ENCODE measurements at regions not wholly inside any gene's neighbourhood (a gene's known extent, or its start where the extent isn't known, plus 50 kb on each side); places are given as distances from the start of the nearest gene placed in this dataset.

DNA sequence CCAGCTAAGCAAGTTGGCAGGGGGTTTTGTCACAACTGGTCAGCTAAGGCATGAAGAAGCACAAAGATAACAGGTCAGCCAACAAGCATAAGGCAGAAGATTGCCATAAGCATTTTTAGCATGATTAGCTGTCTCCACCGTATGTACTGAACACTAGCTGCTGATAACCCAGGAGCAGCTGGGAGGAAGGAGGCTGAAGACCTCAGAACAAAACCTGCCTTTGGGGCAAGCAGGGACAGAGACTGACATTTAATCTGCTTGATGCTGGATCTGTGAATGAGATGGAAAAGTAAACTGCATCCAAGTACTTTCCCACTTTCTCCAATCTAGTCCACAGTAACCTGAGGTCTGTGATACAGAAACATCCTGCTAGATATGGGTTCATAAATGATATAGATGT lies 353.0 kb upstream of the MAP3K7 start:
- TF ChIP-seq NR2F2 (IDR thresholded peaks at IDR 0.05) (no peak), TAF1 (conservative IDR thresholded peaks at IDR 0.05) (no peak), SP1 (IDR thresholded peaks at IDR 0.05) (no peak), RXRA (IDR thresholded peaks at IDR 0.05) (no peak), HNF4A (conservative IDR thresholded peaks at IDR 0.05) (no peak), GABPA (IDR thresholded peaks at IDR 0.05 in 1 of 2, conservative IDR thresholded peaks at IDR 0.05 in 1 of 2) (no peak), HNF4G (IDR thresholded peaks at IDR 0.05) (no peak), JUND (IDR thresholded peaks at IDR 0.05) (no peak), EGR1 (IDR thresholded peaks at IDR 0.05; ENCODE audit: low read depth in 2 of 2) (no peak), FOXA1 (IDR thresholded peaks at IDR 0.05) (no peak), YY1 (IDR thresholded peaks at IDR 0.05) (no peak), FOXA2 (IDR thresholded peaks at IDR 0.05) (no peak), RAD21 (IDR thresholded peaks at IDR 0.05) (no peak)
- TF ChIP-seq, protein P1, sequence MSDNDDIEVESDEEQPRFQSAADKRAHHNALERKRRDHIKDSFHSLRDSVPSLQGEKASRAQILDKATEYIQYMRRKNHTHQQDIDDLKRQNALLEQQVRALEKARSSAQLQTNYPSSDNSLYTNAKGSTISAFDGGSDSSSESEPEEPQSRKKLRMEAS (IDR thresholded peaks at IDR 0.05) = no peak
- TF ChIP-seq, protein P2, sequence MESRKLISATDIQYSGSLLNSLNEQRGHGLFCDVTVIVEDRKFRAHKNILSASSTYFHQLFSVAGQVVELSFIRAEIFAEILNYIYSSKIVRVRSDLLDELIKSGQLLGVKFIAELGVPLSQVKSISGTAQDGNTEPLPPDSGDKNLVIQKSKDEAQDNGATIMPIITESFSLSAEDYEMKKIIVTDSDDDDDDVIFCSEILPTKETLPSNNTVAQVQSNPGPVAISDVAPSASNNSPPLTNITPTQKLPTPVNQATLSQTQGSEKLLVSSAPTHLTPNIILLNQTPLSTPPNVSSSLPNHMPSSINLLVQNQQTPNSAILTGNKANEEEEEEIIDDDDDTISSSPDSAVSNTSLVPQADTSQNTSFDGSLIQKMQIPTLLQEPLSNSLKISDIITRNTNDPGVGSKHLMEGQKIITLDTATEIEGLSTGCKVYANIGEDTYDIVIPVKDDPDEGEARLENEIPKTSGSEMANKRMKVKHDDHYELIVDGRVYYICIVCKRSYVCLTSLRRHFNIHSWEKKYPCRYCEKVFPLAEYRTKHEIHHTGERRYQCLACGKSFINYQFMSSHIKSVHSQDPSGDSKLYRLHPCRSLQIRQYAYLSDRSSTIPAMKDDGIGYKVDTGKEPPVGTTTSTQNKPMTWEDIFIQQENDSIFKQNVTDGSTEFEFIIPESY (IDR thresholded peaks at IDR 0.05) = no peak
- TF ChIP-seq, protein P3, sequence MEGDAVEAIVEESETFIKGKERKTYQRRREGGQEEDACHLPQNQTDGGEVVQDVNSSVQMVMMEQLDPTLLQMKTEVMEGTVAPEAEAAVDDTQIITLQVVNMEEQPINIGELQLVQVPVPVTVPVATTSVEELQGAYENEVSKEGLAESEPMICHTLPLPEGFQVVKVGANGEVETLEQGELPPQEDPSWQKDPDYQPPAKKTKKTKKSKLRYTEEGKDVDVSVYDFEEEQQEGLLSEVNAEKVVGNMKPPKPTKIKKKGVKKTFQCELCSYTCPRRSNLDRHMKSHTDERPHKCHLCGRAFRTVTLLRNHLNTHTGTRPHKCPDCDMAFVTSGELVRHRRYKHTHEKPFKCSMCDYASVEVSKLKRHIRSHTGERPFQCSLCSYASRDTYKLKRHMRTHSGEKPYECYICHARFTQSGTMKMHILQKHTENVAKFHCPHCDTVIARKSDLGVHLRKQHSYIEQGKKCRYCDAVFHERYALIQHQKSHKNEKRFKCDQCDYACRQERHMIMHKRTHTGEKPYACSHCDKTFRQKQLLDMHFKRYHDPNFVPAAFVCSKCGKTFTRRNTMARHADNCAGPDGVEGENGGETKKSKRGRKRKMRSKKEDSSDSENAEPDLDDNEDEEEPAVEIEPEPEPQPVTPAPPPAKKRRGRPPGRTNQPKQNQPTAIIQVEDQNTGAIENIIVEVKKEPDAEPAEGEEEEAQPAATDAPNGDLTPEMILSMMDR (IDR thresholded peaks at IDR 0.05; ENCODE audit: low read depth, low read length, missing input control) = no peak
- TF ChIP-seq, protein P4, sequence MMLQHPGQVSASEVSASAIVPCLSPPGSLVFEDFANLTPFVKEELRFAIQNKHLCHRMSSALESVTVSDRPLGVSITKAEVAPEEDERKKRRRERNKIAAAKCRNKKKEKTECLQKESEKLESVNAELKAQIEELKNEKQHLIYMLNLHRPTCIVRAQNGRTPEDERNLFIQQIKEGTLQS (IDR thresholded peaks at IDR 0.05) = no peak
- TF ChIP-seq, protein P5, sequence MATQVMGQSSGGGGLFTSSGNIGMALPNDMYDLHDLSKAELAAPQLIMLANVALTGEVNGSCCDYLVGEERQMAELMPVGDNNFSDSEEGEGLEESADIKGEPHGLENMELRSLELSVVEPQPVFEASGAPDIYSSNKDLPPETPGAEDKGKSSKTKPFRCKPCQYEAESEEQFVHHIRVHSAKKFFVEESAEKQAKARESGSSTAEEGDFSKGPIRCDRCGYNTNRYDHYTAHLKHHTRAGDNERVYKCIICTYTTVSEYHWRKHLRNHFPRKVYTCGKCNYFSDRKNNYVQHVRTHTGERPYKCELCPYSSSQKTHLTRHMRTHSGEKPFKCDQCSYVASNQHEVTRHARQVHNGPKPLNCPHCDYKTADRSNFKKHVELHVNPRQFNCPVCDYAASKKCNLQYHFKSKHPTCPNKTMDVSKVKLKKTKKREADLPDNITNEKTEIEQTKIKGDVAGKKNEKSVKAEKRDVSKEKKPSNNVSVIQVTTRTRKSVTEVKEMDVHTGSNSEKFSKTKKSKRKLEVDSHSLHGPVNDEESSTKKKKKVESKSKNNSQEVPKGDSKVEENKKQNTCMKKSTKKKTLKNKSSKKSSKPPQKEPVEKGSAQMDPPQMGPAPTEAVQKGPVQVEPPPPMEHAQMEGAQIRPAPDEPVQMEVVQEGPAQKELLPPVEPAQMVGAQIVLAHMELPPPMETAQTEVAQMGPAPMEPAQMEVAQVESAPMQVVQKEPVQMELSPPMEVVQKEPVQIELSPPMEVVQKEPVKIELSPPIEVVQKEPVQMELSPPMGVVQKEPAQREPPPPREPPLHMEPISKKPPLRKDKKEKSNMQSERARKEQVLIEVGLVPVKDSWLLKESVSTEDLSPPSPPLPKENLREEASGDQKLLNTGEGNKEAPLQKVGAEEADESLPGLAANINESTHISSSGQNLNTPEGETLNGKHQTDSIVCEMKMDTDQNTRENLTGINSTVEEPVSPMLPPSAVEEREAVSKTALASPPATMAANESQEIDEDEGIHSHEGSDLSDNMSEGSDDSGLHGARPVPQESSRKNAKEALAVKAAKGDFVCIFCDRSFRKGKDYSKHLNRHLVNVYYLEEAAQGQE (IDR thresholded peaks at IDR 0.05) = no peak
- no peaks in the 10 kb centered on the region for H3K4me1 ChIP-seq (ENCODE audit: control insufficient read depth in 4 of 4, insufficient read depth in 4 of 4, low read length in 3 of 4)
- no peaks in the 10 kb centered on the region for H3K36me3 ChIP-seq (ENCODE audit: control insufficient read depth in 4 of 4, insufficient read depth in 3 of 4, low read depth in 1 of 4, low read length in 3 of 4)
- no peak overlapping the region for H3K4me3 ChIP-seq (ENCODE audit: low read depth in 1 of 3, low read length in 3 of 3)
- peaks cover 0 to 3% (median 0%) of the 10 kb centered on the region in 4 donors for H3K27me3 ChIP-seq (ENCODE audit: control insufficient read depth in 4 of 4, insufficient read depth in 4 of 4, low read length in 3 of 4)
- peaks cover 0 to 3% (median 0%) of the 10 kb centered on the region in 4 donors for H3K9me3 ChIP-seq (ENCODE audit: control insufficient read depth in 4 of 4, low read length in 3 of 4)
- H3K27ac ChIP-seq (ENCODE audit: low read depth in 1 of 2, low read length in 2 of 2) = no peak overlapping the region
- H3K9ac ChIP-seq (ENCODE audit: low read depth in 1 of 2, low read length in 2 of 2) = no peak overlapping the region
- no peak for DNase-seq (ENCODE audit: low spot score)
- 45% methylated on average over 1 of the region's 1 CpG for WGBS

All from liver (tissue), 8 donors.